HG03066 (cell line): ENCODE measurements at regions not wholly inside any gene's neighbourhood (a gene's known extent, or its start where the extent isn't known, plus 50 kb on each side); places are given as distances from the start of the nearest gene placed in this dataset.
"Not testable (repeated sequence)": the region's sequence is repeated elsewhere in the genome, so short reads cannot be mapped to it uniquely, and the experiment has no call there.

Experiments
- ATAC-seq: cut with Tn5 transposase; IDR thresholded peaks from one replicate; pipeline ENCODE4 v1.9.1; 2021; ENCODE audit warnings: low read depth; ENCODE audit not compliant: unreplicated experiment

DNA sequence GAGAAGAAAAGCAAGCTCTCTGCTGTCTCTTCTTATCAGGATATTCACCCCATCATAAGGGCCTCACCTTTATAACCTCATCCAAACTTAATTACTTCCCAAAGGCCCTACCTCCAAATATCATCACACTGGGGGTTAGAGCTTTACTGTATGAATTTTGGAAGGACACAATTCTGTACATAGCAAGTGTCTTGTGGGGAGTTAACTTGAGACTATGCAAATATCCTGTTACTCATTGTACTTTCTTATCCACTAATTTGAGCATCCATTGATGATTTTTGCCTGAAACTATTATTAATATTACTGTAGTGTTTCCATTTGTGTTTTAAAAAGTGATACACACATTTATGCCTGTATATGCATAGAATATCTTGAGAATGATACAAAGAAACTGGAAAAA, 129.1 kb upstream of the IVNS1ABP start:
- no peak for ATAC-seq

DNA sequence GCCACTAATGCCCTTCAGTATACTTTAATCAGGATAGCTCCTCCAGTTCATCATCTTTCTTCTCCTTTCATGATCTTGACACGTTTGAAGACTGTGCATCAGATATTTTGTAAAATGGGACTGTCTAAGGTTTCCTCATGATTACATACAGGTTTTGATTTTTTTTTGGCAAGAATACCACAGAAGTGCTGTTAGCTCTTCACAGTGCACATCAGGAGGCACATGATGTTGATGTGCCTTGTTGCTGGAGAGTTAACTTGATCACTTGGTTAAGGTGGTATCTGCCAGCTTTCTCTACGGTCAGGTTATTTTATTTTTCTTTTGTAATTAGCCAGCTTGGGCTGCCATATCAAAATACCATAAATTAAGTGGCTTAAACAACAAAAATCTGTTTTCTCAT, 128.6 kb upstream of the IVNS1ABP start:
- ATAC-seq, result no peak

DNA sequence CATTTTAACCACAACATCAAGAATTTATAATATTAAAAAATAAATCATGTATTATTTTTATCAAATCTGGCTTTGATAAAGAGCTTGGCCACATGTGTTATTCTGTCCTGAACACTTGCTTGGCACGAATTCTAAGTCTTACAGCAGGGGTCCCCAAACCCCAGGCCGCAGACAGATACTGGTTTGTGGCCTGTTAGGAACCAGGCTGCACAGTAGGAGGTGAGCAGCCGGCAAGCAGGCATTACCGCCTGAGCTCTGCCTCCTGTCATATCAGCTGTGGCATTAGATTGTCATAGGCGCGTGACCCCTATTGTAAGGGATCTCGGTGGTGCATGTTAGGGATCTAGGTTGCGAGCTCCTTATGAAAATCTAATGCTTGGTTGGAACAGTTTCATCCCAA, 127.6 kb upstream of the IVNS1ABP start:
- ATAC-seq, result no peak

DNA sequence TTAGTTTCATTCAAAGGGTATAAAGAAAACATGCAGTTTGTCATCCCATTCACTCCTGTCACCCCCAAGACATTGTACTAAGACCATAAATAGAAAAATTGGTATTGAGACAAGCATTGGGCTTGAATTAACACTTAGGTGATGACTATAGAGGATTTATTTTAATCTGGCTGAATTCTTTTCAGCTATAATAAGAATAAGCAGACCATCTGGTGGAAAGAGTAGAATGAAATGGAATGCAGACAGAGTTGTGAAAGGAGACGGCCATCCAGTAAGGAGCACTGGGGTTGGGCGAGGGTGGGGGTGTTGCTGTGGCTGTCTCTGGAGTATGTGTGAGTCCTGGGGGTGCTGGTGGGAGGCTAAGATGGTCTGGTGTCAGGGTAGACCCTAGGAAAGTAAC, 125.0 kb upstream of the IVNS1ABP start:
- no peak for ATAC-seq

DNA sequence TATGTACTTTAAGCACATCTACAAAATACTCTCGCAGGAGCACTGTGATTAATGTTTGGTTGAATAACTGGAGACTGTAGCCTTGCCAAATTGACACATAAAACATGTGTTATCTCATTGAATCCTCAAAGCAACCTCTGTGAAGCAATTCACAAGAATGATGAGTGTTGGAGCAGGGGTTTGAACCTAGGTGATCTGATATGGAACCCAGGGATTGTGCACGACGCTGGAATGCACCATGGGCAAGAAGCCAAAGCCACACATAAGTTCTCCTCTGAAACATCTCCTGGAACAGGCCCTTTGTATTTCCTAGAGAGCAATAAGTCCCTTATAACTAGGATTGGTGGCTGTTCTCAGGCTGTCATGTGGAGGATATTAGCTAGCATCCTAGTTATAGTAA, 124.6 kb upstream of the IVNS1ABP start:
- ATAC-seq, result no peak

DNA sequence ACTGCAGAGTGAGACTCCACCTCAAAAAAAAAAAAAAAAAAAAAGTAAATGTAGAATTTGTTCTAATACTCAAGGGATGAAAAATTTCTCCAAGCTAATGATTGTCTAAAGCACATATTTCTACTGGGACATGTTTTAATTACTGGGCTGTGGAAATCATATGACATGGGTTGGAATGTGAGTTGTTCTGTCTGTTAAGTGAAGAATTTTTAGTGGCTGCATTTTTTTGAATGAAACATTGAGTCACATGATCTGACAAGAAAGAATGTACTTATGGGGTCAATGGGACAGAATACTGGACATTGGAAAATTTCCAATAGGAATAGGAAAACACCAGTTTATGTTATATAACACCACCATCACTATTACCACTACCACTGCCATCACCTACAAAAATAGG, 123.8 kb upstream of the IVNS1ABP start:
- no peak for ATAC-seq

DNA sequence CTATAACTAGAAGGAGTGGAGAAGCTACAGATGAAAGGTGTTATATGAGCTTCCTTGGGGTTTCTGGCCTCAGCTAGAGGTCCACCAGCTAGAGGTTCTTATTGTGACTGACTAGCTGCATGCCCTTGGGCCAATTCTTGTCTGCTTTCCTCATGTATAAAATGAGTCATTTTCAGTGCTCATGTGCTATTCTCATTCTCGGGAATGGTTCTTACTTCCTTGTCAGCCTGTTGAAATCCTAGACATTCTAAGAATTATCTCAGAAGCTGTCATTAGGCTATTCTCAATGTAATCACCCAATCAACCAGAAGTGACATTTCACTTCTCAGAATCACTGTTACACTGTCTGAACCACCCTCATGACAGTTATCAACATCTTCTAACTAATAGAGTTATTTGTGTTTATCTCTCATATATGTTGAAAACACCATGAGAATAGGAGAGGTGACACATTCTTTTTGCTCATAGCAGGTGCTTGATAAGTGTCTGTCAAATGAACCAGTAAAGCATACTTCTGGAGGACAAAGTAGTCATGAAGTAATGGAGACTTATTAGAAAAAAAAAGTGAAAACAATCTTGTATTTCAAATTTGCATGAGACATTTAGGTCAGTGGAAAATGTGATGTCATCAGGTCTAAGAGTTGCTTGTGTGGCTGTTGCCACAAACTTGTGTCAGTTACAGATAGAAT, 122.8 kb upstream of the IVNS1ABP start:
- peak; percentile 74 for ATAC-seq

DNA sequence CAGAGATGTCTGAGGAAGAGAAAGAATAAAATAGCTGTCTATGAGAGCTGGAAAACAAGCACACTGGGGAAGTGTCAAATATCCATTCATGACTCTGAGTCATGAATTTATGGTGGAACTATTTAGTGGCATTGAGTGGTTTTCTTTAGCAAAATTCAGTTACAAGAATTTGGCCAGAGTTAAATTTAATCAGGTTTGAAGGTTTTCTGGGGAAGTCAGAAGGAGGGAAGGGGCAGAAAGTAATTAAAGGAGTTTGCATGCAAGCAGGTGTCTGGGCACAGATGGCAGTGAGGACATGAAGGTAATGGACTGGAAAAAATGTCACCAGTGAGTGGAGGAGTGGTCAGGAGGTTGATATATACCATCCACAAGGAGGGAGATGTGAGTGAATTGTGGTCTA, 121.9 kb upstream of the IVNS1ABP start:
- no peak for ATAC-seq

DNA sequence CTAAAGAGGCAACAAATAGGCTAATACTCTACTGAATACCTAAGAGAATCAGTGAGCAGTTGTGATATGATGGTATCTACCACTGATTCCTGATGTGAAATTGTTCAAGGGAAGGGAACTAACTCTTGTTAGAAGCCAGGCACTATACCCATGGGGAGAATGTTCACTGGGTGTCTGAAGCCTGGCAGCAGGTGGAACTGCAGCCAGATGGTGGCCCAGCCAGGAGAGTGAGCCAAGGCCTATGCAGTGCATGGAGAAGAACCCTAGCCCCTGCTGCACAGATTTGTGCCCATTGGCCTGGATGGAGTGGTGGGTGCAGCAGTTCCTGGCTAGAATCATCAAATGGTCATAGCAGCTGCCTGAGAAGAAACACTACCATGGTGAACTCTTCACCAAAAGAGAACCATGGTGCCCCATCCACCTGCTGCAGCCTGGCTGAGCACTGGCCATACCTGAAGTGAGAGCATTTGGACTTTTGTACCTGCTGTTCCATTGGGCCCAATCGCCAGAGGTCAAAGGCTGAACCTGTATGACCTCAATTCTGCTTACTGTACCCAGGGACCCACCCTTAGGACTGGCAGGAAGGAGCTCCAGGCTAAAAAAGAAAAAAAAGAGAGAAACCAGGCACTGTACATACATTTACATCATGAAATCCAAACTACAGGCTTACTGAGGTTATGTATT, 118.8 kb upstream of the IVNS1ABP start:
- no peak for ATAC-seq

DNA sequence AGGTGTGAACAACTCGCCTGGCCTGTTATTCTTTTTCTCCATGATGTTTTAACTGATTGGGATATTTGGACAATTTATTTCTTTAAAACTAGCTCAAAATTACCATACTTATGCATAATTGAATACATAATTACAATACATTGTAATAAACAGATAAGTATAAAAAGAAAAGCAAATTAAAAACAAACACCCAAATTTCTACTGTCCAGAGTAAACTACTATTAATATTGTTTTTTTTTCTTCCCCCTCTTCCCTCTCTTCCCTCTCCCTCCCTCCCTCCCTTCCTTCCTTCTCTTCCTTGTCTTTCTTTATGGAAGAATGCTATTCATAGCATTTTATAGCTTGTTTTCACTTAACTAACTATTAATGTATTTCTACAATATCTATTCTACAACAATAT, 117.7 kb upstream of the IVNS1ABP start:
- ATAC-seq, result no peak

DNA sequence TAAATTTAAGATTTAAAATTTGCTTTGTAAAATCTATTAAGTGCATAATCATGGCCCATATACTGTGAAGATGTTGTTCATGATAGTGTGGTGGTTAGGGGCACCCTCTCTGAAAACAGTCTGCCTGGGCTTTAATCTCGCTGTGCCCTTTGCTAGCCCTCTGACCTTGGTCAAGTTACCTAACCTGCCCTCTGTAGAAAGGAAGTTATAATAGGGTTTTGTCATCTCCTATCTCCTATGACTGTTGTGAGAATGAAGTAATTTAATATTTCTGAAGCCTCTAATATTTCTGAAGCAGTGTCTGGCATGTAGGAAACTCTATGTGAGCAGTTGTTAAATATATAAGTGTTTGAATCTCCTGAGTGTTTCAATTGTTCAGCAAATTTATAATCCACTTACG, 116.6 kb upstream of the IVNS1ABP start:
- ATAC-seq, result no peak

DNA sequence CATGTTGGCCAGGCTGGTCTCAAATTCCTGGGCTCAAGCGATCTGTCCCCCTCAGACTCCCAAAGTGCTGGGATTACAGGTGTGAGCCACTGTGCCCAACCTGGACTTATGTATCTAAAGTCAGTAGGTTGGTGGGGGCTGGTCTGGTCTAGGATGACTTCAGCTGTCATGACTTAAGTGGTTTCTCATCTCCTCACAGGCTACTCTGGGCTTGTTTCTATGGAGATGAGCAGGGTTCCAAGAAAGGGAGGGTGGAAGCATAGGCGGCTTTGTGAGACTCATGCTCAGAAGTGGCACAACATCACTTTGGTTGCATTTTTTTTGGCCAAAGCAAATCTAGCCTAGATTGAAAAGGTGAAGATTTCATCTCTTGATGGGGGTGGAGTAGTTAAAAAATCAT, 115.9 kb upstream of the IVNS1ABP start:
- ATAC-seq, result no peak

DNA sequence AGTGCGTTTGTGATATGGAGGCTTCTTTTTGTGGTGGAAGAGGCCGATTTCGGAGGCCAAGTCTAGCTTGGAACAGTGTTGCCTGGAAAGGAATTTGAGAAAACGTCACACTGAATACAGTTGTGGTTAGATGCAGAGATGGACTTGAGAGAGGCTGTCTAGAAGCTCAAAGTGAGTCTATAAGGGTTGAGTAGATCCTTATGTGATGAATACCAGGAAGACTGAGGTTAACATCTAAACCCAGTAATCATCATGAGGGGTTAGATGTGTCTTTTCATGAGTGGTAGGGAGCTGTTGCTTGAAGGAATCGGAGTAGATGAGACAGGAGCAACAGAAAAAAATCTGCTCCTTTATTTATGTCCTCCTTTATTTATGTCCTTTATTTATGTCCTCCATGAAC, 114.6 kb upstream of the IVNS1ABP start:
- ATAC-seq, result no peak

DNA sequence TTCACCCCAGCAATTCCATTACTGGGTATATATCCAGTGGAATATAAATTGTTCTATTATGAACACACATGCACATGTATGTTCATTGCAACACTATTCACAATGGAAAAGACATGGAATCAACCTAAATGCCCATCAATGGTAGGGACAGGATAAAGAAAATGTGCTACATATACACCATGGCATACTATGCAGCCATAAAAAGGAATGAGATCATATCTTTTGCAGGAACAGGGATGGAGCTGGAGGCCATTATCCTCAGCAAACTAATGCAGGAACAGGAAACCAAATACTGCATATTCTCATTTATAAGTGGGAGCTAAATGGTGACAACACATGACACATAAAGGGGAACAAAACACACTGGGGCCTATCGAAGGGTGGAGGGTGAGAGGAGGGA, 112.6 kb upstream of the IVNS1ABP start:
- ATAC-seq, result not testable (repeated sequence)

DNA sequence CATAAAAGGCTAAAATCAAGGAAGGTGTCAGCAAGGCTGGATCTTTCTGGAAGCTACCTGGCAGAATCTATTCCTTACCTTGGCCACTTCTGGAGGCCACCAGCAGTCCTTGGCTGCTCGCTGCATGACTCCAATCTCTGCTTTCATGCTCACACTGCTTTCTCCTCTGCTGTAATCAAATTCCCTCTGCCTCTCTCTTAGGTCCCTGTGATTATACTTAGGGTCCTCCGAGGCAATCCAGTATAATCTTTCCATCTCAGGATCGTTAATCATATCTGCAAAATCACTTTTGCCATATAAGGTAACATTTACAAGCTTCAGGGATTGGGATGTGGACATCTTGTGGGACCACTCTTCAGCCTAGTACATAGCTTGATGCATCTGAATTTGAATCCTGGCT, 110.7 kb upstream of the IVNS1ABP start:
- no peak for ATAC-seq

DNA sequence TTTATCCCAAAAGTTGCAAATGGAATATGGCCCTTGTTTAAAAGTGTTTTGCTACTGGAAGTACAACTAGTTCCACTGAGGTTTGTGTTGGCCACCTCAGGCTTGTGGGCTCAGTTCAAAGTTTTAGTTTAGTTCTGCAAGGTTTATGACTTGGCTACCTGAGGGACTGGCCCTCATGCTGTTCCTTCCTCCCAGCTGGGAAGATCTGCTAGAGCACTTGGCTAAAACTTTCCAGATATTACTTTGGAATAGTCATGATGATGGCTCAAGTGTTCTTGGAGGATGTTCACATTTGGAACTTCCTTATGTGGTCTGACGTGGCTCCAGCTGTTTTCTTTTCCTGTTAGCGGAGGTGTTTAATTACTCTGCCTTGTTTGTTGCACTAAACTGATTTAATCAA, 110.2 kb upstream of the IVNS1ABP start:
- ATAC-seq, result no peak

DNA sequence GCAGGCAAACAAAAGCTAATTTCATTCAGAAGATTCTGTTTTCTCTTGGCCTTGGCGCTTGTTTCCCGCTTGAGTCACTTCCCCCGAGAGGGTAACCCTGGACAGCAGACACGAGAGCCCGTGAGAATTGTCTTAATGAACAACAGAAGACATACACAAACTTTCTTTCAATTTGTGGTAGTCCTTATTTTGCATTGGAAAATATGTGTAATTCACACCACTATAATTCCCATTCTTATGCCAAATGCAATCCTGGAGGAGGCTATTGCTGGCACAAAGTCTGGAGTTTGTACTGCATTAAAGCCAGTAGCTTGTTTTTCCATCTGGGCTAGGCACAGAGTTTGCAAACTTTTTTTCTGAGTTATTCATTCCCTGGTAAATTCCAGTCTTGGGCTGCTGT, 109.8 kb upstream of the IVNS1ABP start:
- ATAC-seq, result no peak

DNA sequence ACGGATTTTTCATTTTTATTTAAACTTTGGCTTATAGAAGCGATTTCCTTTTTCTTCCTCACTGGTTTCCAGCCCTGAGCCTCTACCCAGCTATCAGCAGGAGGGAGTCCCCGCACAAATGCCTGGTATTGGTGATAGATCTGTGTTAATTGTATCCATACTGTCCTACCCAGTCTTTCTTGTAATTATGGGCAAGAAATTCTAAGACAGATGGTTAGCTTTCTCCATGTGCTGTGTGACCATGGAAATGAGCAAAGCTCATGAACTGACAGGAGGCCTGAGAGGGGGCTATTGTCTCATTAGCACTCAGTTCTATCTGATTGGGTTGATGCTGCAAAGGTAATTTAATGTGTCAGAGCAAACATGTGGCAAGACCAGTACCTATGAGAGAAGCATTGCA, 108.1 kb upstream of the IVNS1ABP start:
- ATAC-seq, result no peak

DNA sequence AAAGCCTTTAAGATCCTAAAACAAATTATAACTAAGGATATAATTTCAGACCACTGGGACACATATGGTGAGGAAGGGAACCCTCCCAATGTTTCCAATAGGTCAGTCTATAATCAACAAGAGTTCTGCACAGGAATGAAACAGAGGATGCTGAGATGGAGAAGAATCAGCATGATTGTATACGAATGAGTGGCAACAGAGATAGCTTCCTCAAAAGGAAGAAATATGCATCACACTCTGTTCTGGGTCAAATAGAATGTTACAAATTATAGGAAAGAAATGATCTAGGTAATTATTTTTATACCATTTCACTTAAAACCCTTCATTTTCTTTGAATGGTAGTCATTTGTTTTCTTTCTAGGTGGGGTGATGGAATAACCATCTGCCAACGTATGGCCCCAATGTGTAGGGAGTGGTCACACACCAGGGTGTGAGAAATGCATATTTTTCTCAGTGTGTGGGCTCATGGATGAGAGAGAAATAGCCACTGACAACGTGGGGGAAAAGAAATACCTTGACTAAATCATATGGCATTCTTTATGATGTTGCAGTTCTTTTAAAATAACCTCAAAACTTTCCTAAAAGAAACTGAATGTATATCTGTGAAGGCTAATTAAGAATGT, 104.6 kb upstream of the IVNS1ABP start:
- ATAC-seq, result no peak

DNA sequence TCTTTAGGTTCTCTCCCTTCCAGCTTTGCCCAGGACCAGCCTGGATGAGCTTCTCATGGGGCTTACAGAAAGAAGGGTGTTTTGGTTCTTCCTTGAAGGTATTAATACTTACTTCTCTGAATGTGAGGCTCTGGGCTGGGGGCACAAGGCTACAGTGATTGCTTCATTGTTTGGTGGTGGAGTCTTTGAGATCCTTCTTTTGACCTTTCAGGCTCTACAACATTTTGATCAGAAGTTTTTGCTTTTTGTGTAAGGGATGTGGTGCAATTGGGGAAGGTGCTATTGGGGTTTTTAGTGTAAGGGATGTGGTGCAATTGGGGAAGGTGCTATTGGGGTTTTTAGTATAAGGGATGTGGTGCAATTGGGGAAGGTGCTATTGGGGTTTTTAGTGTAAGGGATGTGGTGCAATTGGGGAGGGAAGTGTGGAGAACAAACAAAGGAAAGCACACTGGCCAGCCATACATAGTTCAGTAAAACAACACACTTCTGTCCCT, 103.6 kb upstream of the IVNS1ABP start:
- ATAC-seq, result no peak

DNA sequence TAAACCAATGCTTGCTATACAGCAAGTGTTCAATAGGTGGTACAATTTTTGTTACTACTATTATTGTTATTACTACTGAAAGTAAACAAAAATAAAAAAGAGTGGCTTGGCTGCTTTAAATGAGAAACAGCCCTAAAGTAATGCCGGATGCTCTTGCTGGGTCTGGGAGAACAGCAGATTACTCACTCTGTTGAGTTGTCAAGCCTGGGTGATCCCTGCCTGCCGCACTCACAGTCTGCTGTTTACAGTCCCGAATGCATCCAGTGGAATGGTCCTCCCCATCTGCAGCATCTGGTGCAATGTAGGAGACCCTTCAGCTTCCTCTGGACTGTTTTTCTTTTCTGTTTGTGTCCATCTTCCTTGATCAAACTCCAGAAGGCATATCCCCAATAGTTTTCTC, 102.7 kb upstream of the IVNS1ABP start:
- no peak for ATAC-seq

DNA sequence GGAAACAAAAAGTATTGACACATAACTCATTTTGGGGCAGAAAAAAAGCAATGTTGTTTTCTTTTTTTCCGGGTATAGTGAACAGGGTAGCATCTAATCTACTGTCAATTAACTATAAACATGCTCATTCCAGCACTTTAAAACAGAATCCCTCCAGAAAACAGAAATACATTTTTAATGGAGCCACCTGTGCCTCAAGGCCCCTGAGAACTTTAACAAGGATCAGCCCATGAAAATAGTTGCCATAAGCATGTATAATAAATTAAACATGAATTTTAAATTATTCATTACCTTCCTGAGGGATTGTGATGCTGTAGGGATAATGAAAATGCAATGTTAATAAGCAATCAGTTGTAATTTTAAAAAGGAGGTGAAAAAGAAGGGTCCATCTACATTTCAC, 101.4 kb upstream of the IVNS1ABP start:
- no peak for ATAC-seq
